ENCODE measurements at regions not wholly inside any gene's neighbourhood (a gene's known extent, or its start where the extent isn't known, plus 50 kb on each side); places are given as distances from the start of the nearest gene placed in this dataset.

- H3K9me3 Mint-ChIP-seq: no peaks in the 10 kb centered on the region
- peaks cover 3% of the 10 kb centered on the region for H3K27me3 Mint-ChIP-seq (ENCODE audit: insufficient read depth, low read depth)
- DNase-seq (ENCODE audit: low spot score): no peak
- no peaks in the 10 kb centered on the region for H3K79me2 ChIP-seq (ENCODE audit: low read depth)
- no peaks in the 10 kb centered on the region for H3K9me3 ChIP-seq (ENCODE audit: low read depth)
- no peaks in the 10 kb centered on the region for H3F3A ChIP-seq (ENCODE audit: low read depth)
- TF ChIP-seq EZH2phosphoT487 (IDR thresholded peaks at IDR 0.05) (no peak), EZH2 (IDR thresholded peaks at IDR 0.05) (no peak)
- no peaks in the 10 kb centered on the region for H3K36me3 Mint-ChIP-seq
- H3K27me3 ChIP-seq: no peaks in the 10 kb centered on the region
- H3K36me3 ChIP-seq: no peaks in the 10 kb centered on the region
- no peak overlapping the region for H3K27ac ChIP-seq
- no peak overlapping the region for H3K9ac ChIP-seq
- H3K4me1 ChIP-seq: no peaks in the 10 kb centered on the region
- H3K4me1 Mint-ChIP-seq: no peaks in the 10 kb centered on the region
- H3K4me3 Mint-ChIP-seq: no peak overlapping the region
- H4K20me1 ChIP-seq (ENCODE audit: low read depth): no peaks in the 10 kb centered on the region
- no peak overlapping the region for H3K27ac Mint-ChIP-seq
- H3K4me2 ChIP-seq: no peak overlapping the region
- no peak overlapping the region for H3K4me3 ChIP-seq
- no peak overlapping the region for H2AFZ ChIP-seq (replicated peaks)
Measured at GRCh38 chr3:99509224-99509623, 129.2 kb upstream of the COL8A1 start.

GRCh38 chr3:99508191-99508590, 130.2 kb upstream of the COL8A1 start:
- no peaks in the 10 kb centered on the region for H3K9me3 Mint-ChIP-seq
- no peak overlapping the region for H3K27ac Mint-ChIP-seq

GRCh38 chr3:99505646-99506269, 132.6 kb upstream of the COL8A1 start:
- Histone ChIP-seq H3F3A (ENCODE audit: low read depth) (no peaks in the 10 kb centered on the region), H3K9ac (no peak overlapping the region), H3K4me2 (no peak overlapping the region), H2AFZ (replicated peaks) (no peak overlapping the region), H3K27ac (no peak overlapping the region), H3K9me3 (ENCODE audit: low read depth) (no peaks in the 10 kb centered on the region), H3K36me3 (no peaks in the 10 kb centered on the region), H4K20me1 (ENCODE audit: low read depth) (no peaks in the 10 kb centered on the region), H3K79me2 (ENCODE audit: low read depth) (no peaks in the 10 kb centered on the region), H3K27me3 (no peaks in the 10 kb centered on the region), H3K4me1 (no peaks in the 10 kb centered on the region), H3K4me3 (no peak overlapping the region)
- H3K27ac Mint-ChIP-seq: no peak overlapping the region
- no peaks in the 10 kb centered on the region for H3K9me3 Mint-ChIP-seq
- no peak for DNase-seq (ENCODE audit: low spot score)
- TF ChIP-seq CTCF (IDR thresholded peaks at IDR 0.05) (no peak), EZH2phosphoT487 (IDR thresholded peaks at IDR 0.05) (no peak), EZH2 (IDR thresholded peaks at IDR 0.05) (no peak)
- H3K36me3 Mint-ChIP-seq: no peaks in the 10 kb centered on the region
- no peaks in the 10 kb centered on the region for H3K4me1 Mint-ChIP-seq
- H3K4me3 Mint-ChIP-seq: no peak overlapping the region
- peaks cover 3% of the 10 kb centered on the region for H3K27me3 Mint-ChIP-seq (ENCODE audit: insufficient read depth, low read depth)

More at GRCh38 chr3:99508191-99508590, 130.2 kb upstream of the COL8A1 start:
- Histone ChIP-seq H3K4me1 (no peaks in the 10 kb centered on the region), H3K4me2 (no peak overlapping the region), H4K20me1 (ENCODE audit: low read depth) (no peaks in the 10 kb centered on the region), H3F3A (ENCODE audit: low read depth) (no peaks in the 10 kb centered on the region), H3K4me3 (no peak overlapping the region), H3K36me3 (no peaks in the 10 kb centered on the region), H3K9ac (no peak overlapping the region), H3K79me2 (ENCODE audit: low read depth) (no peaks in the 10 kb centered on the region), H3K27ac (no peak overlapping the region), H3K27me3 (no peaks in the 10 kb centered on the region), H2AFZ (replicated peaks) (no peak overlapping the region), H3K9me3 (ENCODE audit: low read depth) (no peaks in the 10 kb centered on the region)
- H3K36me3 Mint-ChIP-seq: no peaks in the 10 kb centered on the region
- no peak overlapping the region for H3K4me3 Mint-ChIP-seq
- no peak for DNase-seq (ENCODE audit: low spot score)
- peaks cover 3% of the 10 kb centered on the region for H3K27me3 Mint-ChIP-seq (ENCODE audit: insufficient read depth, low read depth)
- no peaks in the 10 kb centered on the region for H3K4me1 Mint-ChIP-seq
- TF ChIP-seq EZH2phosphoT487 (IDR thresholded peaks at IDR 0.05) (no peak), CTCF (IDR thresholded peaks at IDR 0.05) (no peak), EZH2 (IDR thresholded peaks at IDR 0.05) (no peak)

DNA sequence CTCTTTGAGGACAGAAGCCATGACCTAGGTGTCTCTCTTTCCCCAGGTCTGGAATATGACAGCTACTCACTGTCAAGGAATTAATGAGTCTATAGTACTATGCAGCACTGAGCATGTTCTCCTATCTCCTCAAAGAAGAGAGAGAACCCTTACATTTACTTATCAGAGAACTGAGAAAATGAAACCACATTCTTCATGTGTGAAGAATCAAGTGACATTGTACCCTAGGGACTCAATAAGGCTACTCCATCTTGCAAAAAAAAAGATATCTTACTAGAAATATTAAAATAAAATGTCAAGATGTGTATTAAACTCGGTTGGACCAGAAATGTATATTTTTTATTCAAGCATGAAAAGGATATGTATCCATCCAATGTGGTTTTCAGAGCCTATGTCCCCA, 133.2 kb upstream of the COL8A1 start:
- no peaks in the 10 kb centered on the region for H3K36me3 Mint-ChIP-seq
- H4K20me1 ChIP-seq (ENCODE audit: low read depth): no peaks in the 10 kb centered on the region
- no peak overlapping the region for H3K27ac Mint-ChIP-seq
- peaks cover 3% of the 10 kb centered on the region for H3K27me3 Mint-ChIP-seq (ENCODE audit: insufficient read depth, low read depth)
- no peaks in the 10 kb centered on the region for H3K4me1 ChIP-seq
- H3K4me1 Mint-ChIP-seq: no peaks in the 10 kb centered on the region
- no peaks in the 10 kb centered on the region for H3K9me3 Mint-ChIP-seq
- TF ChIP-seq EZH2 (IDR thresholded peaks at IDR 0.05) (no peak), EZH2phosphoT487 (IDR thresholded peaks at IDR 0.05) (no peak), CTCF (IDR thresholded peaks at IDR 0.05) (no peak)
- H2AFZ ChIP-seq (replicated peaks): no peak overlapping the region
- no peak overlapping the region for H3K4me3 Mint-ChIP-seq
- DNase-seq (ENCODE audit: low spot score): no peak
- no peaks in the 10 kb centered on the region for H3K9me3 ChIP-seq (ENCODE audit: low read depth)
- no peaks in the 10 kb centered on the region for H3F3A ChIP-seq (ENCODE audit: low read depth)
- no peak overlapping the region for H3K9ac ChIP-seq
- H3K79me2 ChIP-seq (ENCODE audit: low read depth): no peaks in the 10 kb centered on the region
- H3K36me3 ChIP-seq: no peaks in the 10 kb centered on the region
- no peak overlapping the region for H3K4me3 ChIP-seq
- no peak overlapping the region for H3K27ac ChIP-seq
- no peaks in the 10 kb centered on the region for H3K27me3 ChIP-seq
- H3K4me2 ChIP-seq: no peak overlapping the region

Measured in neural progenitor cell (in vitro differentiated cells).